GM12878 (cell line): ENCODE measurements at regions not wholly inside any gene's neighbourhood (a gene's known extent, or its start where the extent isn't known, plus 50 kb on each side); places are given as distances from the start of the nearest gene placed in this dataset.

ENCODE experiments used
- ATAC-seq: fragments of 200-7000 bp; cut with Tn5 transposase; 3 replicates; pipeline ENCODE4 v1.9.1; 2020; ENCODE audit warnings: mild to moderate bottlenecking, moderate library complexity
- BruUV-seq: library from RNA; stranded (reverse); fragments of 400-500 nt; replicated peaks from 2 replicates; lab custom pipeline; 2021; lab: Mats Ljungman, UMichigan
- CTCF ChIA-PET: fragments of 300-600 bp; sonication (Branson Sonifier 250); formaldehyde crosslinking; extraction: SDS; loops from one replicate; lab custom pipeline; 2021; ENCODE audit warnings: inconsistent platforms; lab: Yijun Ruan, JAX
- POLR2A ChIA-PET: fragments of 350-600 bp; formaldehyde crosslinking; extraction: SDS; loops from one replicate; lab custom pipeline; 2021; ENCODE audit warnings: inconsistent platforms; lab: Charles Lee
- RAD21 ChIA-PET: fragments of 300-600 bp; sonication (Branson Sonifier 250); formaldehyde crosslinking; loops from one replicate; lab custom pipeline; 2023; ENCODE audit warnings: antibody characterized with exemption; ENCODE audit not compliant: unreplicated experiment; lab: Charles Lee
- SMC1A ChIA-PET: fragments of 300-600 bp; sonication (Branson Sonifier 250); formaldehyde crosslinking; loops from one replicate; lab custom pipeline; 2023; ENCODE audit not compliant: unreplicated experiment, uncharacterized antibody; lab: Charles Lee
- DNase-seq: peaks from one replicate; pipeline ENCODE4 v3.0.0-alpha.2; 2011; ENCODE audit warnings: low read depth, low spot score
- FAIRE-seq: peaks from 3 replicates; lab custom pipeline; 2011; peaks lifted over from hg19 to GRCh38; lab: Jason Lieb, UNC
- H2AFZ ChIP-seq: 2 replicates; pipeline ENCODE4 v1.6.0; 2011; ENCODE audit warnings: low read depth, low read length, control low read depth; ENCODE audit not compliant: control insufficient read depth
- H3K27ac ChIP-seq: 2 replicates; pipeline ENCODE4 v1.5.1; 2011; ENCODE audit warnings: control low read depth; ENCODE audit not compliant: control insufficient read depth, insufficient read depth
- H3K27me3 ChIP-seq, 2 experiments: replicated peaks in 1 of 2; 2 replicates each; pipeline versions ENCODE4 v1.6.0 to v1.6.1; 2011; ENCODE audit warnings: low read length in 1 of 2; ENCODE audit not compliant: control insufficient read depth in 2 of 2, insufficient read depth in 2 of 2
- H3K36me3 ChIP-seq, 2 experiments: 2 replicates each; pipeline ENCODE4 v1.5.1; 2011; ENCODE audit warnings: low read length in 1 of 2; ENCODE audit not compliant: control insufficient read depth in 2 of 2, insufficient read depth in 2 of 2
- H3K4me1 ChIP-seq: 2 replicates; pipeline ENCODE4 v1.6.1; 2011; ENCODE audit warnings: mild to moderate bottlenecking, low read length, moderate library complexity, mixed read lengths; ENCODE audit not compliant: control insufficient read depth, insufficient read depth
- H3K4me2 ChIP-seq: 2 replicates; pipeline ENCODE4 v1.6.0; 2011; ENCODE audit warnings: control low read depth; ENCODE audit not compliant: control insufficient read depth, insufficient read depth
- H3K4me3 ChIP-seq: fragments of 200-600 bp; sonication (generic); 2 replicates; pipeline ENCODE4 v1.5.1; 2016
- H3K79me2 ChIP-seq: 2 replicates; pipeline ENCODE4 v1.6.0; 2011; ENCODE audit warnings: low read length; ENCODE audit not compliant: control insufficient read depth, insufficient read depth
- H3K9ac ChIP-seq: 2 replicates; pipeline ENCODE4 v1.8.0; 2011; ENCODE audit warnings: low read length, control low read depth, mixed read lengths; ENCODE audit not compliant: control insufficient read depth, insufficient read depth
- H3K9me3 ChIP-seq: replicated peaks from 3 replicates; pipeline ENCODE4 v1.5.1; 2011; ENCODE audit warnings: mild to moderate bottlenecking, low read length; ENCODE audit not compliant: control insufficient read depth, insufficient read depth
- H4K20me1 ChIP-seq: 2 replicates; pipeline ENCODE4 v1.6.0; 2011; ENCODE audit not compliant: control insufficient read depth, insufficient read depth
- BMI1 ChIP-seq: fragments of 450-650 bp; IDR thresholded peaks from 2 replicates; pipeline ENCODE4 v1.6.1; 2016; ENCODE audit warnings: mild to moderate bottlenecking, moderate library complexity, borderline replicate concordance
- CEBPB ChIP-seq, 2 experiments: fragments of 150-350 bp in 1 of 2; IDR thresholded peaks; 2 replicates each; pipeline ENCODE4 v1.6.1; 2012 to 2014; ENCODE audit warnings: low read depth in 2 of 2, low read length in 2 of 2, borderline replicate concordance in 1 of 2, inconsistent platforms in 1 of 2
- IRF4 ChIP-seq: IDR thresholded peaks from 2 replicates; pipeline ENCODE4 v1.6.1; 2011; ENCODE audit warnings: low read depth, low read length
- SMAD5 ChIP-seq: IDR thresholded peaks from 2 replicates; pipeline ENCODE4 v1.6.1; 2016; ENCODE audit warnings: antibody characterized with exemption, low read depth
- in situ Hi-C: fragments of 300-500 bp; cut with MboI; formaldehyde crosslinking; loops from 9 replicates; pipeline ENCODE4 v1.14.3; 2018; ENCODE audit warnings: mixed read lengths
- intact Hi-C: fragments of 100-400 bp; cut with micrococcal nuclease; formaldehyde crosslinking; loops from one replicate; pipeline ENCODE4 v1.14.2; 2022; ENCODE audit not compliant: unreplicated experiment
- TF ChIP-seq, protein P1 (sequence below): fragments of 450-650 bp; IDR thresholded peaks from 2 replicates; pipeline ENCODE4 v1.6.1; 2018; ENCODE audit warnings: borderline replicate concordance, mild to moderate bottlenecking; ENCODE audit not compliant: partially characterized antibody

GRCh38 chr5:103410172-103410571, 151.6 kb downstream of the MACIR start (continued):
- TF ChIP-seq CEBPB (IDR thresholded peaks at IDR 0.05; ENCODE audit: borderline replicate concordance in 1 of 2, low read depth in 2 of 2, low read length in 2 of 2) (no peak), BMI1 (no peak), IRF4 (no peak)
- TF ChIP-seq, all 136 proteins: peak for 3

DNA sequence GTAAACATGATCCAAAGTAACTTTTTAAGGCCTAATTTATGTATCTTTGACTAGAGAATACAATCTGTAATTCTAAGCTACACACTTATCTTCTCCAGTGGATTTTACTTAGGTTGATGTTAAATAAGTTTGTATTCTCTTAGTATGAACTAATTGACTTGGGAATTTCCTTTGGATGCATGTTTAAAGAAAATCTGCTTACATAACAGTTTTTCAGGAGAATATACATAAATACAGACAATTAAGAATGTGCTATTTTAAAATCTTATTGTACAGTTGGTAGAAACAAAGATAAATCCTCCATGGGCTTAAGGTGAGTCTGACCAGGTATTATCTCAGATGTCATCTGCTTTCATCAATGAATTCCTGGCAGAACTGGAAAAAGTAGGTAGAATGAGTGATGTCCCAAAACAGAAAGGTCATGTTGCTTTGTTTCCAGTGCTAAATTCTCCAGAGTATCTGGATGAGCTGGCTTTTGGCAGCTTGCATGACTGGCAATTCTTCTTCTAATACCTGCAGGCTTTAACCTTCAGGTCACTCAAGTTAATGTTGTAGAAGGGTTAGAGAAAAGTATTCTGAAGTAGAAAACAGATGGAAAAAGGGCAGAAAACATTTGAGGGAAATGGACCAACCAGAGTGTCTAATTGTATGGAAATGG, 150.6 kb downstream of the MACIR start:
- no peak for TF ChIP-seq SMAD5
- TF ChIP-seq, protein P1, sequence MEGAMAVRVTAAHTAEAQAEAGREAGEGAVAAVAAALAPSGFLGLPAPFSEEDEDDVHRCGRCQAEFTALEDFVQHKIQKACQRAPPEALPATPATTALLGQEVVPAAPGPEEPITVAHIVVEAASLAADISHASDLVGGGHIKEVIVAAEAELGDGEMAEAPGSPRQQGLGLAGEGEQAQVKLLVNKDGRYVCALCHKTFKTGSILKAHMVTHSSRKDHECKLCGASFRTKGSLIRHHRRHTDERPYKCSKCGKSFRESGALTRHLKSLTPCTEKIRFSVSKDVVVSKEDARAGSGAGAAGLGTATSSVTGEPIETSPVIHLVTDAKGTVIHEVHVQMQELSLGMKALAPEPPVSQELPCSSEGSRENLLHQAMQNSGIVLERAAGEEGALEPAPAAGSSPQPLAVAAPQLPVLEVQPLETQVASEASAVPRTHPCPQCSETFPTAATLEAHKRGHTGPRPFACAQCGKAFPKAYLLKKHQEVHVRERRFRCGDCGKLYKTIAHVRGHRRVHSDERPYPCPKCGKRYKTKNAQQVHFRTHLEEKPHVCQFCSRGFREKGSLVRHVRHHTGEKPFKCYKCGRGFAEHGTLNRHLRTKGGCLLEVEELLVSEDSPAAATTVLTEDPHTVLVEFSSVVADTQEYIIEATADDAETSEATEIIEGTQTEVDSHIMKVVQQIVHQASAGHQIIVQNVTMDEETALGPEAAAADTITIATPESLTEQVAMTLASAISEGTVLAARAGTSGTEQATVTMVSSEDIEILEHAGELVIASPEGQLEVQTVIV: no peak
- BruUV-seq: no TSS peak
- intact Hi-C loops: no loop called here
- ChIA-PET SMC1A (interaction anchor here (1.8 kb wide), 1 partner anchor 11 kb away, joined by 5 read pairs; no protein-coding TSS in a partner anchor), POLR2A (no interaction called here), CTCF (no interaction called here), RAD21 (no interaction called here)
- in situ Hi-C loops: no loop called here
- DNase-seq: no peak
- Histone ChIP-seq H3K36me3 (no peaks in the 10 kb centered on the region), H3K27me3 (no peaks in the 10 kb centered on the region), H3K4me3 (no peak overlapping the region), H2AFZ (no peak overlapping the region), H3K27ac (no peak overlapping the region), H4K20me1 (no peaks in the 10 kb centered on the region), H3K9me3 (no peaks in the 10 kb centered on the region), H3K4me1 (no peaks in the 10 kb centered on the region), H3K79me2 (no peaks in the 10 kb centered on the region), H3K9ac (no peak overlapping the region), H3K4me2 (no peak overlapping the region)
- no peak for ATAC-seq
- FAIRE-seq: no peak
